ENCODE measurements at regions not wholly inside any gene's neighbourhood (a gene's known extent, or its start where the extent isn't known, plus 50 kb on each side); places are given as distances from the start of the nearest gene placed in this dataset.
A peak's percentile ranks its signal among the peaks of the same experiment; 100 is the strongest.

DNA sequence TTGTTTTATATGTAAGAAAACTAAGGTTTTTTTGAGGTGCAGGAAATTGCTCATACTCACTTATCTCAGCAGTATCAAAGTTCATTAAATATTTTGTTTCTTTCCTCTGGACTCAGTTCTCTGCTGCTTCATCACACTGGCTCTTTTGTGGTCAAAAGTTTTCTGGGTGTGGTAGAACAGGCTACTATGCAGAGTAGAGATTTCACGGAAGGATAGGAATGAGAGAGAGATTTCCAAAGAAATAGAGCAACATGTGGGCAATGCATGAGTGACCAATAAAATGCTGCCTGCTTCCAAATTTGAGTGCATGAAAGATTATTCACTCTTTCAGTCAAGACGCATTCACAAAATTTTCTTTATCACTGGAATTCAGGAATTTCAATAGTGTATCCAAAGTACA lies 577.3 kb upstream of the SEMA6D start:
- Mint-ChIP-seq H3K9me3 (ENCODE audit: low read depth) (peaks cover 5% of the 10 kb centered on the region), H3K27ac (no peak overlapping the region), H3K4me1 (ENCODE audit: low read depth) (peaks cover 2% of the 10 kb centered on the region), H3K4me3 (ENCODE audit: low read depth) (no peak overlapping the region), H3K36me3 (ENCODE audit: insufficient read depth) (no peaks in the 10 kb centered on the region), H3K27me3 (no peaks in the 10 kb centered on the region)
- TF ChIP-seq, protein P1, sequence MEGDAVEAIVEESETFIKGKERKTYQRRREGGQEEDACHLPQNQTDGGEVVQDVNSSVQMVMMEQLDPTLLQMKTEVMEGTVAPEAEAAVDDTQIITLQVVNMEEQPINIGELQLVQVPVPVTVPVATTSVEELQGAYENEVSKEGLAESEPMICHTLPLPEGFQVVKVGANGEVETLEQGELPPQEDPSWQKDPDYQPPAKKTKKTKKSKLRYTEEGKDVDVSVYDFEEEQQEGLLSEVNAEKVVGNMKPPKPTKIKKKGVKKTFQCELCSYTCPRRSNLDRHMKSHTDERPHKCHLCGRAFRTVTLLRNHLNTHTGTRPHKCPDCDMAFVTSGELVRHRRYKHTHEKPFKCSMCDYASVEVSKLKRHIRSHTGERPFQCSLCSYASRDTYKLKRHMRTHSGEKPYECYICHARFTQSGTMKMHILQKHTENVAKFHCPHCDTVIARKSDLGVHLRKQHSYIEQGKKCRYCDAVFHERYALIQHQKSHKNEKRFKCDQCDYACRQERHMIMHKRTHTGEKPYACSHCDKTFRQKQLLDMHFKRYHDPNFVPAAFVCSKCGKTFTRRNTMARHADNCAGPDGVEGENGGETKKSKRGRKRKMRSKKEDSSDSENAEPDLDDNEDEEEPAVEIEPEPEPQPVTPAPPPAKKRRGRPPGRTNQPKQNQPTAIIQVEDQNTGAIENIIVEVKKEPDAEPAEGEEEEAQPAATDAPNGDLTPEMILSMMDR (IDR thresholded peaks at IDR 0.05; ENCODE audit: unreplicated experiment) = no peak
- DNase-seq (ENCODE audit: low spot score, unreplicated experiment) = no peak

DNA sequence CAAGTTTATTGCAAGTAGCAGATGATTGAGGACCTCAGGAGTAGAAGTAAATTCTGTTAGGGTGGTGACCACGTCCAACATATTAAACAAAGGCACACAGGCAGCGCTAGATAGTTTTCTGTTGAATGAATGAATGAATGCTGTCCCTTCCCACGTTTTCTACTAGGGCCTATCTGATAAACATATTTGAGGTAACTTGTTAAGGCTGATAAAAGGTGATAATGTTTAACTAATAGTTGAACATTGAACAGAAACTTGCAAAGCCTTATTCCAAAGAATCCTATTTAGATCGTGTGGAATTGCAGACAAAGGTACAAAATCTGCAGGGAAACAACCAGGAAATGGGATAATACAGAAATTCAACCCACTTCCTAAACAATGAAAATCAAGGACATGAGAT lies 559.5 kb upstream of the SEMA6D start:
- TF ChIP-seq, protein P1 (IDR thresholded peaks at IDR 0.05; ENCODE audit: unreplicated experiment) = no peak
- no peaks in the 10 kb centered on the region for H3K27me3 Mint-ChIP-seq
- no peak for DNase-seq (ENCODE audit: low spot score, unreplicated experiment)
- H3K4me1 Mint-ChIP-seq (ENCODE audit: low read depth) = peaks cover 19% of the 10 kb centered on the region
- no peak overlapping the region for H3K27ac Mint-ChIP-seq
- H3K9me3 Mint-ChIP-seq (ENCODE audit: low read depth) = peaks cover 3% of the 10 kb centered on the region
- H3K36me3 Mint-ChIP-seq (ENCODE audit: insufficient read depth) = no peaks in the 10 kb centered on the region
- no peak overlapping the region for H3K4me3 Mint-ChIP-seq (ENCODE audit: low read depth)

DNA sequence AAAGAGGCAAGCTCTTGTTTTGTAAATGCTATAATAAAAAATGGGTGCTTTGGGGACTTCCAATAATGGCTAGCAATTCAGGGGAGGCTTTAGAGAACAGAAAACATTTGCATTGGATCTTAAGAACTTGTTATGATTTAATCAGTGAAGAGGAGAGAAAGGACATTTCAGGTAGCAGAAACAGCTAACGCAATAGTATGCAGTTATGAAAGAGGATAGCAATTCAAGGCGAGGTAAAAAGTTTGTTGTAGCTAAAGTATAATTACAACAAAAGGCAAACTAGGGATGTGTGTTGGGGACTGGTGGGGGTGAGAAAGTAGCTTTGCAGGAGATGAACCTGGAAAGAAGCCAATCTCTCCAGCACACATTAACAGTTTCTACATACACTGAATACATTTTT lies 558.7 kb upstream of the SEMA6D start:
- peaks cover 19% of the 10 kb centered on the region for H3K4me1 Mint-ChIP-seq (ENCODE audit: low read depth)
- H3K4me3 Mint-ChIP-seq (ENCODE audit: low read depth) = no peak overlapping the region
- H3K36me3 Mint-ChIP-seq (ENCODE audit: insufficient read depth) = no peaks in the 10 kb centered on the region
- TF ChIP-seq, protein P1 (IDR thresholded peaks at IDR 0.05; ENCODE audit: unreplicated experiment) = no peak
- H3K27ac Mint-ChIP-seq = peak overlapping the region; percentile 33
- H3K9me3 Mint-ChIP-seq (ENCODE audit: low read depth) = peaks cover 3% of the 10 kb centered on the region
- no peak for DNase-seq (ENCODE audit: low spot score, unreplicated experiment)
- no peaks in the 10 kb centered on the region for H3K27me3 Mint-ChIP-seq

DNA sequence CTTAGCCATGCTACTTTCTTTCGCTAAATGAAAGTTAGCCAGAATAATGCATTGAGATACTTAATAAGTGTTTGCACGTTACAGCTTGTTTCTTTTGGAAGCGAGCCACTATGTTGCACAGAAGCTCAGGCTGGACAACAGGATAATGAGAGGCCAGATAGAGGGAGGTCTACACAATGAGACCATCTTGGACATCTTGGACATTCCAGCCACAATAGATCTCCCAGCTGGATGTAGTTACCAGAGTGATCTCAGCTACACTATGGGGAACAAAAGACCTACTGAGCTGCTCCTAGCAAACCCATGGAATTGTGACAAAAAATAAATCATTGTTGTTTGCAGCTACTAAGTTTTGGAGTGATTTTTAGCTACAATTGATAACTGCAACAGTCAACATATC lies 540.1 kb upstream of the SEMA6D start:
- DNase-seq (ENCODE audit: low spot score, unreplicated experiment) = no peak
- H3K27ac Mint-ChIP-seq = no peak overlapping the region
- no peaks in the 10 kb centered on the region for H3K4me1 Mint-ChIP-seq (ENCODE audit: low read depth)
- H3K27me3 Mint-ChIP-seq = peaks cover 9% of the 10 kb centered on the region
- H3K9me3 Mint-ChIP-seq (ENCODE audit: low read depth) = peaks cover 4% of the 10 kb centered on the region
- no peaks in the 10 kb centered on the region for H3K36me3 Mint-ChIP-seq (ENCODE audit: insufficient read depth)
- TF ChIP-seq, protein P1 (IDR thresholded peaks at IDR 0.05; ENCODE audit: unreplicated experiment) = no peak
- H3K4me3 Mint-ChIP-seq (ENCODE audit: low read depth) = no peak overlapping the region

DNA sequence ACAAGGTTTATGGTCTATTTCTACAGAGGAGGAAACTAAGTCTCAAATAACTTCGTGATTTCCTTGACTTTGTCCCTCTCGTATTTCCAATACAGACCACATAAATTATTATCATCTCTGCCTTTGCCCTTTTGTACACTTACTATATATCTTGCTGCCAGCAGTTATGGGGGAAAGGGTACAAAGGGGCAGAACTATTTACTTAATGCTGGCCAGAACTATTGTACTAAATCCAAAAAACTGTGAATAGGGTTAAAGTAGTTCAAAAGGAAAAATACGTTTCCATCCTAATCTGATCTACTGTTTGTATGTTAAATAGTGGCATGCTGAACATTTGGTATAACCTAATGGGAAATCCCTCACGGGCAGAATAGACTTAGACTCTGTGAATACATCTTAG lies 537.3 kb upstream of the SEMA6D start:
- no peaks in the 10 kb centered on the region for H3K36me3 Mint-ChIP-seq (ENCODE audit: insufficient read depth)
- DNase-seq (ENCODE audit: low spot score, unreplicated experiment) = no peak
- H3K27ac Mint-ChIP-seq = no peak overlapping the region
- H3K9me3 Mint-ChIP-seq (ENCODE audit: low read depth) = peaks cover 4% of the 10 kb centered on the region
- peaks cover 7% of the 10 kb centered on the region for H3K4me1 Mint-ChIP-seq (ENCODE audit: low read depth)
- peaks cover 32% of the 10 kb centered on the region for H3K27me3 Mint-ChIP-seq
- TF ChIP-seq, protein P1 (IDR thresholded peaks at IDR 0.05; ENCODE audit: unreplicated experiment) = no peak
- H3K4me3 Mint-ChIP-seq (ENCODE audit: low read depth) = no peak overlapping the region

Measured in progenitor cell of endocrine pancreas (in vitro differentiated cells).